Fibroblast of skin of right quadriceps (primary cell): ENCODE measurements at regions not wholly inside any gene's neighbourhood (a gene's known extent, or its start where the extent isn't known, plus 50 kb on each side); places are given as distances from the start of the nearest gene placed in this dataset.
A peak's percentile ranks its signal among the peaks of the same experiment; 100 is the strongest.

Experiments
- DNase-seq: peaks from one replicate; pipeline ENCODE4 v3.0.0-alpha.2; 2013

DNA sequence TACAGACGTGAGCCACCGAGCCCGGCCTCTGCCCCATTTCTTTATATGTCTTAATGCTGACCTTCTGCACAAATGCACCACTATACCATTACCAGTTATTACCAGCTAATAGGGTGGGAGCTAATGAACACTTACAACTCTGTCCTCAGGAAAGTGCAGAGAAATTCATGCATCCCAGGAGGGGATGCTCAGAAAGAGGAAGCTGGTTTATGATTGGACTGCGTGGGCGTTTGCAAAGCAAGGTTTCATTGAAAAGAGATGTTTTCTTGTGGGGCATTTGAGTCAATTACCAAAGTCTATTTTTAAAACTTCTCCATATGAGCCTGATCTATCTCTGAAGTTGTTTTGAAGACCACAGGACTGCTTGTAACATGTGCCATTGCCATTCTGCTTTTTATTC lies 417.7 kb upstream of the CELF2 start:
- no peak for DNase-seq

DNA sequence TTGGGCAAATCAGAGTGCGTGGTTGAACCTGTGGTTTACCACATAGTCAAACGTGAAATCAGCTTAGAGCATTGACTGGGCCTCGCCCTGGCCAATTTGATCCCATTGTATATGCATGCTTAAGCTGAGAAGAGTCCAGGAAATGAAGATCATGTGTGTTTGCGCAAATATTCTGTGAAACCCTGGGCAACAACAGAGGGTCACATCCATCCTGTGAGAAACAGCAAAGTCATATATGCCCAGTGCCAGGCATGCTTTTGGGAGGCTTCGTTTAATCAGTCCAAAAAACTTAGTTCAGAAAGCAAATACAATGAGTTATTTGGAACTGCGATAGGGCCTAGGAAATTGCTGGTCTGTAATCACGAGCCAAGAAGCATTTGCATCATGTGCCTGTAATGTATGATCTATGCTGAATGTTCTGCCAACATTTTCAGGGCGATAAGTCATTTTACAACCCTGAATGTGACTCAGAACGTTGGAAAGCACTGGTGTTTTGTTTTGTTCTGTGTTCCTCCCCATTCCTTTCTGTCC lies 412.1 kb upstream of the CELF2 start:
- DNase-seq, result peak; percentile 91

DNA sequence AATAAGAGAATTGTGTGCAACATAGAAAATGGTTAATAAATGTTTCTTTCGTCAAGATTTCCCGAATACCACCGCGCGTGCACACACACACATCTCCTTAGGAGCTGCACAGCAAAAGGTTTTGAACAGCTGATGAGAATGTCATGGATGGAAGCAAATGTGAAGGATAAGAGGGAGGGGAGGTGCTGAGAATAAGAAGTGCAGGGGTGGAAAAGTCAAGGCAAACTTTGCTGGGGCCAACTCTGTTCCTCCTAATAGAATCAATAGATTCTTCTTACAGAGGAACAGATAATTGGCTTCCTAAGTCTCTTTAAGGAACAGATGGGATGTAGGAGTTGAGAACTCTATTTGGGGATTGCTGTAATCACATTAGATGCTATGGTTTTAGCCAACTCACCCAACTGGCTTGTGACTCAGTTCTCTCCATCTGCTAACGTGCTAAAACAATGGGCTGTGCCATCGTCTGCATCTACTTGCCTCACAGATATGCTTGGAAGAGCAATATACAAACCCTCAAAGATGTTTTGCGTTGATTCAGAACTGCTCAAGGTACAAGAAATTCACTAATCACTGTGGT lies 408.2 kb upstream of the CELF2 start:
- no peak for DNase-seq

DNA sequence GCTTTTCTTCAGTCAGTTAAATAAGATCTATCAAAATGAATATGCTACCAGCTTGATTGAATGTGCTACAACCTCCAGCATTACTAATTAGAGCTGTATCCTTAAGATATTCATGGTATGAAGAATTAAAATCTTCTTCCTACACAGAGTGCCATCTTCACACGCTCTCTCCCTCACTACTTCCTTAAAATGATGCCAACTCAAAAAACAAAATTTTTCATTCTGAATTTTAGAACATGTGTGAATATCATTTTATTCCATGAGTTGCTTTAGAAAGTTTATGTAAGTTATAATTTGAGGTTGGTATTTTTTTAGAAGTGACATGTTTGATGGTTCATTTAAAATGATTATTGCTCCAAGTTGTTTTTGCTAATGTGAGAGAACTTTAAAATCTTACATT lies 407.5 kb upstream of the CELF2 start:
- no peak for DNase-seq

DNA sequence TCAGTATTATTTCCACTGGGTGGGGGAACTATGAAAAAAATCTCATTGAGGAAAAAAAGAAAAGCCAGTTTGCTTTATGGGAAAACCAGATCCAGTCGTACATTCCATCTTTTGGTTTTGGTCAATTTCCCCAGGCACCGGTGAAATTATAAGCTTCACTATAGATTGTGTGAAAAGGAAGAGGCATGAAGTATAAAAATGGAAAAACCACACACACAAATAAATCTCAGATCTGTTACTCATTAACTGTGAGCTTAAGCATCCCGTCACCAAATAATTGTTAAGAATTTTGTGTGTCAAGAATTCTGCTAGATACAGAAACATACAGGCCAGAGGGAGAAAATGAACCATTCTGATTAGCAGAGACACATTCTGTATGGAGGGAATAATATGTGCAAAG lies 405.5 kb upstream of the CELF2 start:
- DNase-seq, result peak; percentile 64

DNA sequence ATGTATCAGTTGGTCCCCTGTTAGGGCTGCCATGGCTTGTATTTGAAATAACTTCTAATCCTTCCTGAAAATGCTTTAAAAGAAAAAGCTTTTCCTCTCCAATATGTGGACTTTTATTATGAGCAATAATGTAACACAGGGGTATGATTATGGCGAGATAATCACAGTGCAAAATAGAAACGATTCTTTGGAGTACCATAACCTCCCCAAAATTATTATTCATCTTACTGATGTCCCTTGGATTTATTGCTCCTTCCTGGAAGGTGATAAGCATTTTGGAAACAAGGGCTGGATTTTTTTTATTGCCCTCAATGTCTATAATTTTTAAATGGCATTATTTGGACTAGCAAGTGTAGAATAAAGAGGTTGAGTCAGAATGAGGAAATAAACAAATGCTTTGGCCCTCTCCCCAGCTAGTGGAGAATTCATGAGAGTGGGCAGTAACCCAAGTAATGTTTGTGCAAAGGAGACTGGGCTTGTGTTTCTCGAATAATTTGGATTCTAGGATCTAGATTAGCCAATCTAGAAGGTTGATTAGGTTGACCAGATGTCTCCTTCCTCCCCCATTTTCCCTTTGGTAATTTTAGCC lies 403.9 kb upstream of the CELF2 start:
- peak; percentile 37 for DNase-seq

DNA sequence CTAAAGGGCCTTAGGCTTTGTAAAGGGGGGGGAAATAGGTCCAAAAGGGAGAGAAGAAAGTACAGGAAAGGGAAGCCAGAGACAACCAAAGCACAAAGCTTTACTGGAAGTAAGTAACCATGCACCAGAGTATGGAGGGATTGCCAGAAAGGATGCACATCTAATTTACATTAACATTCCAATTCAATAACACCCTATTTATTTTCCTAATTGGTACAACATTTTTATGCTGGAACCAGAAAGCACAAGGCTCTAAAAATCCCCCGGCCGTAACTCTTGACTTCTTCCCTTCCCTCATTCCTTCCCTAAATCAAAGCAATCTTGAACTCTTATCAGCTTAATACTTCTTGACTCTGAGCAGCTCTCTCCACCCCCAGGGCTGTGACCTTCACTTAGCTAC lies 400.0 kb upstream of the CELF2 start:
- DNase-seq, result peak; percentile 28

DNA sequence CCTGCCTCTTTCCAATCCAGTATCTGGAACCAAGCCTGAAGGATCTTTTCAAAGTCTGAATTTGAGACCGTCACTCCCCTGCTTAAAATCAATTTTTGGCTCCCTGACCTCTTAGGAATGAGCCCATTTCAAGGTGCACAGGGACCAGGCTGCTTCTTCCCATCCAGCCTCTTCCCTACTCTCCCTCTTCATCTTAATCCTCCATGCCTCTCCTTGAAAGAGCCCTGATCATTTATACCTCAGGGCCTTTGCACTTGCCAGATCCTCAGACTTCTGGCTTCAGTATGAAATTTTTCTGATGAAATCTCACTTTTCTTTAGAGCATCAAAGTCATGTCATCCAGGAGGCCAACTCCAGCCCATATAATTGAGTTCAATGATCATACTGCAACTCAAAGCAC lies 399.5 kb upstream of the CELF2 start:
- DNase-seq, result no peak

DNA sequence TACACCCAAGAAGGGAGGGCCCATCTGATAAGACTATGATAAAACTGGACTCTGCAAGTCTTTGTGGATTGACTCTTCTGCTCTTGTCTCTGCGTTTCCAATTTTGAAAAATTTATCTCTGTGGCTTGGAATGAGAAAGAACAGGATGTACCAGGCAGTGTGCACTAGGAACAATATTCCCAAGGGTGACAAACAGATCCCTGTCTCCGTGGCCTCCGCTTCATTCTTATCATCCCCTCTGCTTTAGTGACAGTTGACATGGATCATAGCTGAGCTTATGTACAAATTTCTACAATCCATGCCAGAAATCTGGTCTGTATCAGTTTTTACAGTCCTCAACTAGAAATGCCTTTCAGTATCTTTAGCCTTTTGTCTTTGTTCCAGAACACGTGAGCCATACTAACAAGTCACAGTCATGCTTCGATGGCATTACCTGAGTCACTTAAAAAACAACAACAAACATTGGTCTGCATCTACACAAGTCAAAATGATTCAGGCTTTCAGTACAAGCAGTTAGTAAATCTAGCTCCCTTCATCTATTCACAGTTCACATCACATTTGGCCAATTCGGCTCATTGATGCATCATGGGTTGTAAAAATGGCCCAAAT lies 393.6 kb upstream of the CELF2 start:
- DNase-seq, result no peak

DNA sequence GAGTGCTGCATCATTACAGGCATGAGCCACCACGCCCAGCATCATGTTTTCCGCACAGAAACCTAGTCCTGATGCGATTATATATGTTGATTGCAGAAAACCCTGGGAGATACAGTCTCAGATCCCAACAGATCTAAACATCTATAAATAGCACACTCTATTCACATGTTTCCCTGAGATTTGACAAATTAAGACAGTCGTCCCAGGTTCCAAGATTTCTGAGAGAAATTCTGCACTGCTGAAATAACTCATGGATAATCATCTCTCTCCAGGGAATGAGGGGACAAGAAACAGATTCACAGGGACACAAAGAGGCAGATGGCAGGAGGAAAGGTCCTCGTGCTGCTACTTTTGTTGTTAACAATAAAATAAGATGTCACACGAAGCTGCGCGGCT lies 393.1 kb upstream of the CELF2 start:
- no peak for DNase-seq

DNA sequence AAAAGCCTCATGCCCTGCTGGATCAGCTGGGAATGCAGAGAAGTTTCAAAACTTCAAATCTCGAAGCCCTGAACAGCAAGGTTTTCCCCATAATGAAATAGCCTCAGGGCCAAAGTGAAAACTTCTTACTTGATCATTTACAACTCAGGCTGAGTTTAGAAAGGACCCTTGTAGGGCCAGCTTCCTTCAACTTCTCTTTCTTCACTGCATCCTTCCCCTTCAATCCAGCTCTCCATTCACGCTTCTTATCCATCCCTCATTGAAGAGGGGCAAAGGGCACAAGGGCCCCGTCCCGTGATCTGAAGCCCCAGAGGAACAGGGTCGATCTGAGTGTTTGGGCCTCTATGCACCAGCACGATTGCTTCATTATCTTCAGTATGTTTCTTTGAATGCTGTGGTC lies 392.2 kb upstream of the CELF2 start:
- no peak for DNase-seq

DNA sequence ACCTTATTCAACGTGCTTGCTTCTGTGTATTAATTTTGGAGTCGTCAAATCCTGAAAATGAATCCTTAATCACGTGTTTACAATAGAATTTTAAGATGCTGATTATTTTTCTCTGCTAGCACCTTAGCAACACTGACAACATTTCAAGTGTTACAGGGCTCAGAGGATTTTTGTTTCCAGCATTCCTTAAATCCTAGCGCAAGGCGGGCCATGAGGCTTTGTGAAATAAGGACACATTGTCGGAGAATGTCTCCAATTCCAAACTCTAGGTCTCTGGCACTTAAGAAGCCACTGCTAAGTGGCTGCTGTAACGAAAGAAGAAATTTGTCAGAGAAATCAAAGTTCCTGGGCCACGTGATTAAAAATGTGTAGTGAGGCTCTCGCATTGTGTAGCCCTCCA lies 390.9 kb upstream of the CELF2 start:
- DNase-seq, result no peak

DNA sequence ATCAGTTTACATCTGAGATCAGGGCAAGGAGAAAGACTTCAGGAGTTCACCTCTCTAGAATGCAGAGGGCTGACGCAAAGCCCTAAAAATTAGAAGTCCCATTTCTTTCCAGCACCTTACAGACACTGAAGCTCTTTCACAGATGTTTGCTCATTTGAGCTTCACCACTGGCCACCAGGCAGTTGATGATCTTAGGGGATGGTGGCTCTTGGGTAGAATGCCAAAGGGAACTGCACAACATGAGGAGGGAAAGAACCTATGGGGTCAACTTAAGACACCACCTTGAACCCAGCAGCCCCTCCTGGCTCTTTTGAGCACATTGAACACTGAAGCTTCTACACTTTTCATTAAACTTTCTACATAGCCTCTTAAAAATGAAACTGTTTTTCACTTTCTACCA lies 390.3 kb upstream of the CELF2 start:
- DNase-seq, result no peak

DNA sequence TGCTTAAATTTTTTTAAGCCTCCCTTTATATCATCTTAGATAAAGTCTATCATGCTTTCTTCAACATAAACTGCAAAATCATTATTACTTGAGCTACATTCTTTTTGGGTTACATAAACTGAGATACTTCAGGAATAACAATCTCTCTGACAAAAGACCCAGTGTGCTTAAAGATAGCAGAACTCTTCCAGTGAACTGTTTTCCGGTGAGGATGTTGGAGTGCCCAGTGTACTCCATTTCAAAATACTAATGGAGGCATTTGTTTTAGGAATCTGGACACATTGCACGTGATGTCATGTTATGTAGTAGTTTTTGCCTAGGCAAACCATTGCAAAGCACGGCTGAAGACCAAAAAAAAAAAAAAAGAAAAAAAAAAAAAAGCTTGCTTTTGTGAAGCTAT lies 388.2 kb upstream of the CELF2 start:
- no peak for DNase-seq

DNA sequence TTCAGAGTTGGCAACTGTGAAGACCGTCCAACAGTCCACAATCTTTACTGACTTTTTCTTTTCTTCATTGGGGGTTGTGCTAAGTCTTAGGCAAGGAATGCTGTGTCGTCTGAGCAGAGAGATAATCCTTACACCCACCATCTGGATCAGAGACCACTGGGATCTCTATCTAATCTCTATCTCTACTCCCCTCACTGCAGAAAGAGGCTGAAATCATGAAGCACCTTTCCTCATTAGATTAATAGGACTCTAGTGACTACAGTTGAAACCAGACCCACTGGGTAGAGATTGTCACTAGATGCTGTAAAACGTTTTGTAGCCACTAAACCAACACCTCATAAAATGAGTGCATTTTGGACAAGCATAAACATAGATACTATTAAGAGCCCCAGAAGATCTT lies 387.4 kb upstream of the CELF2 start:
- no peak for DNase-seq

DNA sequence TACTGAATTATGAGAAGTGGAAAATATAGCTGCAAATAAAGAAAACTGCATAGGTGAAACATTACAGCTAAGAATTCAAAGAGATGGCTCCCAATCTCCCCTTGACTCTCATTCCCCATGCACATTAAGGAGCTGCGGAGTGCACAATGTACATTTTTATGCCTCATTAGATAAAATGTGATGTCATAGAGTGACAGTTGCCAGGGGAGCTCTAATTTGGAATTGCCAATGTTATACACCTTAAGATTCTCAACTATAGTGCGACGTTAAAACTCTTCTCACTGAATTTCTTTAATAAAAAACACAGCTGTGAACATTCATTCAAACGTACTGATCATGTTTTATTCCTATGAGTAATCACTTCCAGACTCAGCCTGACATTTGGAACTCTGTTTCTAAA lies 386.9 kb upstream of the CELF2 start:
- no peak for DNase-seq

DNA sequence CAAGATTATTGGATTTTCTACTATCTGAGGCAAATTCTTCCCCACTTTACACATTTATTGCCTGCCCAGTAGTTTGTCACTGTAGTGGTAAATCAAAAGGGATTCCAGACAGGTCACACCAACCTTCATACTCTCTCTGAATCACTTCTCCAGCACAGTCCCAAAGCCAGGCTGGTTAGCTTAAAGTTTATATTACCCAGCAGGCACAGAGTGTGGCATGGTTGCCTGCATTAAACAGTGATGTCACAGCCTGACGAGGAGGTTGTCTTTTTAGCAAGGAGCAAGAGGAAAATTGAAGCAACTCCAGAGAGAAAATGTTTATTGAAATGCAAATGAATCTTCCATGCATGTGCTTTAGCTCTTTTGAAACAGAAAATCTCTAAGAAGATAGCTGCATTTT lies 375.5 kb upstream of the CELF2 start:
- no peak for DNase-seq

DNA sequence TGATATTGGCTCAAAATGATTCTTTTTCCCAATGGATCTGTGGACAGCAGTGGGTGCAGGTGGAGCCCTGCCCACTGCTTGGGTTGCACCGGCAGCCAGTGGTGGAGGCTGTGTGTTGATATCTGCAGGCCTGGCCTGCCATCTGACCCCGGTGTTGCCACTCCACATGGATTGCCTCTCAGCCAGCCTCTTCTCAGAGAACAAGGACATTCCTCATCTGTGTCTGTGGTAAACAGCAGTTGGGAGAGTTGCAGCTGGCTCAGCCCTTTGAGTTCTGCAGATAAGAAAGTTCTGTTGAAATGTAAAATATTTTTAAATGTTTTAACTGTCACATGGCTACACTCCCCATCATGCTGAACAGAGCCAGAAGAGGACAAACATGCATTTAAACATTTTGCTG lies 374.9 kb upstream of the CELF2 start:
- no peak for DNase-seq

DNA sequence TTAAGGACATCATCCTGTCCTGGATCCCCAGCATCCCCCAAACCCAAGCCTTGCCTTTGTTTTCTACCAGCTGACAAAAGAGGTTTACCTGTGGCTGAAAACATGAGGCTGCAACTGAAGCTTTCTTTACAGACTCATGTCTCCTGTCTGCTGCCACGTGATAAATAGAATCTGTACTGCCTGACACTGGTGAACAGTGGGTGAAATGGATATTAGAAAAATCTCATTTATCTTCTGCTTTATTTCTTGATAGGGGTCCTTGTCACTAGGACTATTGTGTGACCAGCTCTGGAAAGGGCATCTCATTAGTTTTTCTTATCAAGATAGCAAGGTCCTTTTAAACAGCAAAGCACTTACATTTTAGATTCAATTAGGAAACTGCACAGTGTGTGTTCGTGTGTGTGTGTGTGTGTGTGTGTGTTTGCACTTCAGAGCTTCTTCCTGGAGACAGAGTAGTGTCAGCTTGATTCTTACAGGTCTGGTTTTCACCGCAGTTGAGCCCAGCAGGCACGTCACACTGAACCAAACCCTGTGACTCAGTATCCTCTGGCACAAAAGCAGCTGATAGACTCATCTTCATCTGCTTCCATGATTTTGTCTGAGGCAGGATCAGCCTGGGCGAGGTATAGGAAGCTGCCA lies 373.5 kb upstream of the CELF2 start:
- DNase-seq, result peak; percentile 69

DNA sequence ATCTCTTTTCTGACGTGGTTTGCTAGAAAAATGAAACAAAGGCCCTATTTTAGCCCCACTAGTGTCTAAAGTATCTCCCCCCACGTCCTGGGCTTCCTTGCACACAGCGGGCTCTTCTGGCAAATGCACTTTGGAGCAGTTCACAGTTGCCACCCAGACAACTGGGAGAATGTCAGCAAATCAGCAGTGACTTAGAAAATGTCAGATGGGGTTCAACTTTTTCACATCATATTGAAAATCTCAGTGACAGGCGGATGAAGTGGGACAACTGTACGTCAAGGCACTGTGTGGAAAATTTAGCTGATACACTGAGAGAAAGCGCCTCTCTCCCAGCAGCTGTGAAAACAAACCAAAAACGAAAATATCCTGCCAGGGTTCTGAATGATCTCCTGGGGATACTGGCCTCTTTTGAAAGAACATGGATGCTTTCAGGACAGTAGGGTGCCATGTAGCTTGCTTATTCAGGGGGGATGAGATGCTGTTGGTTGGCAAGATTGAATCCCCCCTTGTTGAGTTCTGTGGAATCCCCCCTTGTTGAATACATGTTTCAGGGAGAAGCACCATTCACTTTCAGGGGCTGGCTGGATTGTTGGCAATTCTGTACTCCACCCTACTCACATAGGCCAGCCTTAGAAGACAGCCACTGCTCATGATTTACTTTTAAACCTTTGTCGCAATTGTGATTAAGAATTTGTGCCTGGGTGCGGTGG lies 372.8 kb upstream of the CELF2 start:
- DNase-seq, result no peak

DNA sequence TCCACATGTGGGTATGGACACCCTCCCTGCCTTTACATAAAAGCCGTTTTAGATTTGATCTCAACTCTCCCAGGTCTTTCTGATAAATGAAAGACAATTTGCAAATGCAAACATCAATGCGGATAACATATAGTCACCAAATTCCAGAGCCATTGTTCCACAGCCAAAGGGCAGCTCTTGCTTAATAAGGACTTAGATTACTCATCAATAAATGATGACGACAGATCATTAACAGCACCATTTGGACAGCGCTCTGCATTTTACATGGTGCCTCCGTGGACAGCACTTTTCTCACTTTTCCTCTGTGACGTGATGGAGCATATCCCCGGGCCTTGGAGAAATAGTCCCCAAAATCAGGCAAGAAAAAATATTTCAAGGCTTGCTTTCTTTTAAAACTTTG lies 370.3 kb upstream of the CELF2 start:
- no peak for DNase-seq

DNA sequence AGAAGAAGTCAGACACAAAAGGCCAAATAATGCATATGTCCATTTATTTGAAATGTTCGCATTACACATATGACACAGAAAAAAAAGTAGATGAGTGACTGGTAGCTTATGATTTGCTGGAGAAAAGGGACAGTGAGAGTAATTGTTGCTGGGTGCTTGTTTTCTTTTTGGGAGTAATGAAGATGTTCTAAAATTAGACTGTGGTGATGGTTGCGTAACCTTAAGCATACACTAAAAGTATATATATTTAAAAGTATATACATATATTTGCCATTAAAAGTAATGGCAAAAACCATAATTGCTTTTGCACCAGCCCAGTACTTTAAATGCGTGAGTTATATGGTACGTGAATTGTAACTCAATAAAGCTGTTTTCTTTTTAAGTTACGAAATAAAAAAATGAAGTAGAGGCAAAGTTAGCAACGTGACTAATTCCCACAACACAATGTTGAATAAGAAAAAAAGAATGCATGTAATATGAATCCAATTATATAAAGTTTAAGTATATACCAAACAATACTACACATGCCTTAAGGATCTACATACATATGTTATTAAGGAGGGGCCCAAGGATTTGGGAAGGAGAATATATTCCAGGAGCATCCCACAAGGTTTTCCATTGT lies 360.4 kb upstream of the CELF2 start:
- DNase-seq, result peak; percentile 56

DNA sequence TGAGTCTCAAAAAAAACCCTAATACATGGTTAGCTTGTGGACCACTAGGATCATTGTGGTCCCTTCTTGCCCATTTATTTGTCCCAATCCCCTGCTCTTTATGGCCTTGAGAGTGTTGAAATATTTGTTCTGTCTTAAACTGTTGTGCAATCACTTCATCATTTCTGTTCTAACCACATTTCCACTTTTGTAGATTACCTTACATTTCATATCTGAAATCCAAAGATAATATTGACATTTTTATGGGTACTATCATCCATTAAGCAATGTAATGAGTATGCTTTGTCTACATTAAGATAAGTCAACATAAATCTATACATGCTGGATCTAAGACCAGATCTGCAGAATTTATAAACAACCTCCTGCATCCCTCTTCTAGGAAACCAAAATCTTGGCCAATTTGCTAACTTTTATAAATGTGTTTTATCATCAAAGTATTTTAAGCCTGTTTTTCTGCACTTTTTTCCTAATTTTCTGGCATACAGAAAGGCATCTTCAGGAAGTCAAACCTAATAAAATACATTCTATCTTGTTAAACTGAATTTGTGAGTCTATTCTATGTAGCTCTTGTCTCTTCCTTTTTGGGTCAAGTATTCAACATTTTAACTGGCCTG lies 359.4 kb upstream of the CELF2 start:
- DNase-seq, result peak; percentile 63
